IMR-90 (cell line): ENCODE measurements at regions not wholly inside any gene's neighbourhood (a gene's known extent, or its start where the extent isn't known, plus 50 kb on each side); places are given as distances from the start of the nearest gene placed in this dataset.

Source experiments
- ATAC-seq: fragments of 200-7000 bp; cut with Tn5 transposase; 2 replicates; pipeline ENCODE4 v1.9.1; 2020; ENCODE audit warnings: low read depth, mild to moderate bottlenecking, moderate library complexity
- BruUV-seq: library from RNA; stranded (reverse); fragments of 400-500 nt; replicated peaks from 2 replicates; lab custom pipeline; 2021; lab: Mats Ljungman, UMichigan
- CTCF ChIA-PET: fragments of 300-600 bp; formaldehyde crosslinking; extraction: SDS; loops from one replicate; lab custom pipeline; 2021; ENCODE audit warnings: antibody characterized with exemption; lab: Yijun Ruan, JAX
- POLR2A ChIA-PET: fragments of 300-600 bp; sonication (Branson Sonifier 250); formaldehyde crosslinking; loops from one replicate; lab custom pipeline; 2022; ENCODE audit warnings: antibody characterized with exemption; ENCODE audit not compliant: unreplicated experiment; lab: Charles Lee
- DNase-seq: peaks from one replicate; pipeline ENCODE4 v3.0.0; 2013
- H2AFZ ChIP-seq: replicated peaks from 2 replicates; pipeline ENCODE3; 2013; ENCODE audit warnings: low read length, mild to moderate bottlenecking; ENCODE audit not compliant: poor library complexity
- H2AK5ac ChIP-seq: 2 replicates; pipeline ENCODE4 v1.6.1; 2013; ENCODE audit warnings: low read depth, low read length, inconsistent platforms
- H2AK9ac ChIP-seq: replicated peaks from 2 replicates; pipeline ENCODE3; 2013; ENCODE audit warnings: mild to moderate bottlenecking, low read depth, low read length, moderate library complexity; ENCODE audit not compliant: poor library complexity
- H2BK120ac ChIP-seq: 2 replicates; pipeline ENCODE4 v1.6.1; 2013; ENCODE audit warnings: low read depth, low read length, inconsistent platforms
- H2BK15ac ChIP-seq: 3 replicates; pipeline ENCODE4 v1.6.1; 2013; ENCODE audit warnings: low read depth, low read length, inconsistent platforms
- H2BK20ac ChIP-seq: 2 replicates; pipeline ENCODE4 v1.6.1; 2013; ENCODE audit warnings: low read depth, mild to moderate bottlenecking, inconsistent platforms, low read length, moderate library complexity
- H2BK5ac ChIP-seq: 2 replicates; pipeline ENCODE4 v1.6.1; 2013; ENCODE audit warnings: mild to moderate bottlenecking, low read depth, low read length, inconsistent platforms; ENCODE audit not compliant: poor library complexity, severe bottlenecking
- H3K14ac ChIP-seq: replicated peaks from 2 replicates; pipeline ENCODE4 v1.6.1; 2013; ENCODE audit warnings: low read depth, low read length, inconsistent platforms
- H3K18ac ChIP-seq: 2 replicates; pipeline ENCODE4 v1.6.1; 2013; ENCODE audit warnings: low read depth, low read length, control low read depth
- H3K23ac ChIP-seq: 2 replicates; pipeline ENCODE4 v1.6.1; 2013; ENCODE audit warnings: low read depth, low read length, inconsistent platforms
- H3K27ac ChIP-seq: 2 replicates; pipeline ENCODE4 v1.5.1; 2013; ENCODE audit warnings: mild to moderate bottlenecking, control low read depth, low read length; ENCODE audit not compliant: insufficient read depth
- H3K27me3 ChIP-seq: 2 replicates; pipeline ENCODE4 v1.6.1; 2013; ENCODE audit warnings: low read length; ENCODE audit not compliant: control insufficient read depth, insufficient read depth
- H3K36me3 ChIP-seq: 2 replicates; pipeline ENCODE4 v1.6.1; 2013; ENCODE audit warnings: low read length, mixed read lengths; ENCODE audit not compliant: control insufficient read depth, insufficient read depth
- H3K4ac ChIP-seq: 2 replicates; pipeline ENCODE4 v1.6.1; 2013; ENCODE audit warnings: low read depth, low read length, inconsistent platforms
- H3K4me1 ChIP-seq: 2 replicates; pipeline ENCODE4 v1.6.1; 2013; ENCODE audit warnings: low read length, mixed read lengths; ENCODE audit not compliant: control insufficient read depth, insufficient read depth
- H3K4me2 ChIP-seq: 2 replicates; pipeline ENCODE4 v1.6.1; 2013; ENCODE audit warnings: low read depth, mild to moderate bottlenecking, control low read depth, low read length, moderate library complexity
- H3K4me3 ChIP-seq: 2 replicates; pipeline ENCODE4 v1.5.1; 2013; ENCODE audit warnings: low read depth, mild to moderate bottlenecking, control low read depth, low read length, moderate library complexity; ENCODE audit not compliant: insufficient read depth
- H3K56ac ChIP-seq: 2 replicates; pipeline ENCODE4 v1.6.1; 2013; ENCODE audit warnings: low read length, inconsistent platforms; ENCODE audit not compliant: insufficient read depth; ENCODE audit errors: extremely low read depth
- H3K79me1 ChIP-seq, 2 experiments: 2 replicates each; pipeline ENCODE4 v1.6.1; 2013; ENCODE audit warnings: low read length in 2 of 2, inconsistent platforms in 1 of 2, low read depth in 1 of 2
- H3K9ac ChIP-seq: 2 replicates; pipeline ENCODE4 v1.6.1; 2013; ENCODE audit warnings: low read depth, low read length, control low read depth
- H3K9me1 ChIP-seq: 2 replicates; pipeline ENCODE4 v1.6.1; 2013; ENCODE audit warnings: low read length, inconsistent platforms; ENCODE audit not compliant: insufficient read depth
- H3K9me3 ChIP-seq: 2 replicates; pipeline ENCODE4 v1.6.1; 2013; ENCODE audit warnings: low read length; ENCODE audit not compliant: control insufficient read depth, insufficient read depth
- H4K20me1 ChIP-seq: 2 replicates; pipeline ENCODE4 v1.6.1; 2013; ENCODE audit warnings: low read length, inconsistent platforms; ENCODE audit not compliant: insufficient read depth
- H4K5ac ChIP-seq: 2 replicates; pipeline ENCODE4 v1.6.1; 2013; ENCODE audit warnings: mild to moderate bottlenecking, low read depth, low read length, control low read depth
- H4K8ac ChIP-seq, 2 experiments: 2 replicates each; pipeline ENCODE4 v1.6.1; 2013; ENCODE audit warnings: low read depth in 2 of 2, low read length in 2 of 2, control low read depth in 1 of 2, inconsistent platforms in 1 of 2
- H4K91ac ChIP-seq: 2 replicates; pipeline ENCODE4 v1.6.1; 2013; ENCODE audit warnings: low read depth, low read length, inconsistent platforms; ENCODE audit not compliant: insufficient read depth
- CHD1 ChIP-seq: IDR thresholded peaks from 2 replicates; pipeline ENCODE4 v1.6.1; 2012; ENCODE audit warnings: low read depth, low read length, improper control_type of control experiment
- ELK1 ChIP-seq: fragments of 150-350 bp; IDR thresholded peaks from 2 replicates; pipeline ENCODE4 v1.6.1; 2016; ENCODE audit warnings: low read depth, mild to moderate bottlenecking, low read length, moderate library complexity, borderline replicate concordance
- MAZ ChIP-seq: IDR thresholded peaks from 2 replicates; pipeline ENCODE4 v1.6.1; 2012; ENCODE audit warnings: low read depth, mild to moderate bottlenecking, low read length, improper control_type of control experiment, moderate library complexity, borderline replicate concordance
- MXI1 ChIP-seq: IDR thresholded peaks from 2 replicates; pipeline ENCODE4 v1.6.1; 2012; ENCODE audit warnings: low read depth, mild to moderate bottlenecking, low read length, moderate library complexity, borderline replicate concordance
- NFE2L2 ChIP-seq: fragments of 150-350 bp; IDR thresholded peaks from 2 replicates; pipeline ENCODE4 v1.6.1; 2016; ENCODE audit warnings: low read depth, mild to moderate bottlenecking, low read length
- RAD21 ChIP-seq: IDR thresholded peaks from 2 replicates; pipeline ENCODE4 v1.6.1; 2012; ENCODE audit warnings: low read length, improper control_type of control experiment
- USF2 ChIP-seq: fragments of 150-350 bp; IDR thresholded peaks from 2 replicates; pipeline ENCODE4 v1.6.1; 2017; ENCODE audit warnings: mild to moderate bottlenecking, antibody characterized with exemption, low read length, low read depth
- WGBS, 2 experiments: methylation state at CpG; one replicate each; pipeline versions ENCODE4 v1.1.5 to v1.1.7; 2013; ENCODE audit warnings: missing lambda C conversion rate in 2 of 2; ENCODE audit not compliant: insufficient read length in 1 of 2; ENCODE audit errors: extremely low coverage in 2 of 2; 5-methylcytosine and 5-hydroxymethylcytosine counted together
- dilution Hi-C: fragments of 300-500 bp; cut with HindIII; formaldehyde crosslinking; loops from one replicate; pipeline ENCODE4 v1.14.3; 2018; ENCODE audit warnings: low sequenced_read_pairs; ENCODE audit not compliant: unreplicated experiment
- in situ Hi-C: fragments of 300-500 bp; cut with MboI; formaldehyde crosslinking; loops from 3 replicates; pipeline ENCODE4 v1.14.3; 2019; ENCODE audit warnings: low sequenced_read_pairs, inconsistent platforms, mixed read lengths
- intact Hi-C: fragments of 100-400 bp; cut with micrococcal nuclease; formaldehyde crosslinking; loops from 2 replicates; pipeline ENCODE4 v1.10.0; 2022
- TF ChIP-seq, protein P1 (sequence below): conservative IDR thresholded peaks from 2 replicates; pipeline ENCODE4 v1.5.1; 2012; ENCODE audit warnings: mild to moderate bottlenecking, low read depth, low read length, improper control_type of control experiment

GRCh38 chr12:97948591-97948990 is 486.0 kb downstream of the RMST start:
- H4K91ac ChIP-seq, result no peak overlapping the region
- CTCF ChIA-PET, result no interaction called here
- in situ Hi-C loops, result no loop called here

More at GRCh38 chr12:97948591-97948990, 486.0 kb downstream of the RMST start:
- no peak overlapping the region for H2AFZ ChIP-seq
- WGBS, 2 experiments, result no CpG with 5 or more reads among the region's 2 CpGs
- no peak overlapping the region for H3K18ac ChIP-seq
- TF ChIP-seq USF2 (no peak), MAZ (no peak), CHD1 (no peak), NFE2L2 (no peak), RAD21 (no peak), ELK1 (no peak), MXI1 (no peak)
- TF ChIP-seq, protein P1, sequence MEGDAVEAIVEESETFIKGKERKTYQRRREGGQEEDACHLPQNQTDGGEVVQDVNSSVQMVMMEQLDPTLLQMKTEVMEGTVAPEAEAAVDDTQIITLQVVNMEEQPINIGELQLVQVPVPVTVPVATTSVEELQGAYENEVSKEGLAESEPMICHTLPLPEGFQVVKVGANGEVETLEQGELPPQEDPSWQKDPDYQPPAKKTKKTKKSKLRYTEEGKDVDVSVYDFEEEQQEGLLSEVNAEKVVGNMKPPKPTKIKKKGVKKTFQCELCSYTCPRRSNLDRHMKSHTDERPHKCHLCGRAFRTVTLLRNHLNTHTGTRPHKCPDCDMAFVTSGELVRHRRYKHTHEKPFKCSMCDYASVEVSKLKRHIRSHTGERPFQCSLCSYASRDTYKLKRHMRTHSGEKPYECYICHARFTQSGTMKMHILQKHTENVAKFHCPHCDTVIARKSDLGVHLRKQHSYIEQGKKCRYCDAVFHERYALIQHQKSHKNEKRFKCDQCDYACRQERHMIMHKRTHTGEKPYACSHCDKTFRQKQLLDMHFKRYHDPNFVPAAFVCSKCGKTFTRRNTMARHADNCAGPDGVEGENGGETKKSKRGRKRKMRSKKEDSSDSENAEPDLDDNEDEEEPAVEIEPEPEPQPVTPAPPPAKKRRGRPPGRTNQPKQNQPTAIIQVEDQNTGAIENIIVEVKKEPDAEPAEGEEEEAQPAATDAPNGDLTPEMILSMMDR, result no peak
- ATAC-seq, result no peak
- dilution Hi-C loops, result no loop called here
- H4K5ac ChIP-seq, result no peak overlapping the region
- H3K79me1 ChIP-seq, result no peaks in the 10 kb centered on the region
- no peaks in the 10 kb centered on the region for H3K4me1 ChIP-seq
- no peak overlapping the region for H3K4ac ChIP-seq
- no peak overlapping the region for H3K23ac ChIP-seq
- H2BK20ac ChIP-seq, result no peak overlapping the region
- no peaks in the 10 kb centered on the region for H3K36me3 ChIP-seq
- H2BK120ac ChIP-seq, result no peak overlapping the region
- intact Hi-C loops, result no loop called here
- no peak overlapping the region for H3K4me3 ChIP-seq
- H3K9me3 ChIP-seq, result peaks cover 8% of the 10 kb centered on the region
- H2BK5ac ChIP-seq, result no peak overlapping the region
- H3K9me1 ChIP-seq, result no peaks in the 10 kb centered on the region
- no peak overlapping the region for H3K4me2 ChIP-seq
- no peak overlapping the region for H3K27ac ChIP-seq
- no peak overlapping the region for H2BK15ac ChIP-seq
- POLR2A ChIA-PET, result no interaction called here
- no peak overlapping the region for H2AK9ac ChIP-seq
- no peak for DNase-seq
- H3K27me3 ChIP-seq, result no peaks in the 10 kb centered on the region
- H2AK5ac ChIP-seq, result no peak overlapping the region
- no peak overlapping the region for H3K14ac ChIP-seq
- H4K20me1 ChIP-seq, result no peaks in the 10 kb centered on the region
- no peak overlapping the region for H4K8ac ChIP-seq
- no TSS peak for BruUV-seq
- no peak overlapping the region for H3K56ac ChIP-seq
- H3K9ac ChIP-seq, result no peak overlapping the region
